HCT116 (cell line): ENCODE measurements at regions not wholly inside any gene's neighbourhood (a gene's known extent, or its start where the extent isn't known, plus 50 kb on each side); places are given as distances from the start of the nearest gene placed in this dataset.

Experiments used
- CBX3 ChIP-seq: IDR thresholded peaks from 2 replicates; pipeline ENCODE4 v1.6.1; 2012; ENCODE audit warnings: low read depth
- CEBPB ChIP-seq: IDR thresholded peaks from 2 replicates; pipeline ENCODE4 v1.6.1; 2012; ENCODE audit warnings: low read depth
- CTCF ChIP-seq, 3 experiments: fragments of 200-600 bp in 1 of 3; sonication (generic) in 1 of 3; IDR thresholded peaks in 2 of 3; conservative IDR thresholded peaks in 1 of 3; 2 replicates each; pipeline ENCODE4 v1.5.1; 2012 to 2017; ENCODE audit warnings: low read depth in 2 of 3, low read length in 2 of 3, antibody characterized with exemption in 1 of 3, borderline replicate concordance in 1 of 3, control low read depth in 1 of 3, mild to moderate bottlenecking in 1 of 3, mixed read lengths in 1 of 3, mixed run types in 1 of 3, moderate library complexity in 1 of 3; ENCODE audit not compliant: insufficient read depth in 1 of 3
- POLR2A ChIP-seq: IDR thresholded peaks from 2 replicates; pipeline ENCODE4 v1.7.0; 2011; ENCODE audit warnings: borderline replicate concordance; ENCODE audit not compliant: insufficient read depth, insufficient read length; ENCODE audit errors: extremely low read depth
- POLR2AphosphoS5 ChIP-seq: IDR thresholded peaks from 2 replicates; pipeline ENCODE4 v1.6.1; 2011; ENCODE audit warnings: mild to moderate bottlenecking, low read depth, low read length, moderate library complexity
- YY1 ChIP-seq: IDR thresholded peaks from 2 replicates; pipeline ENCODE4 v1.6.1; 2011; ENCODE audit warnings: low read length, low read depth, moderate library complexity, mild to moderate bottlenecking; ENCODE audit not compliant: insufficient replicate concordance; ENCODE audit errors: extremely low read depth

- TF ChIP-seq CTCF (IDR thresholded peaks at IDR 0.05 in 2 of 3, conservative IDR thresholded peaks at IDR 0.05 in 1 of 3; ENCODE audit: borderline replicate concordance in 1 of 3, insufficient read depth in 1 of 3, low read depth in 2 of 3, low read length in 2 of 3): no peak
- TF ChIP-seq POLR2A: no peak
- no peak for TF ChIP-seq CBX3
- TF ChIP-seq CEBPB: no peak
- no peak for TF ChIP-seq YY1
- TF ChIP-seq POLR2AphosphoS5: no peak
These were observed 111.7 kb downstream of the HMX1 start for GRCh38 chr4:8759987-8760386.
